Ascending aorta (tissue), 2 donors: ENCODE measurements at regions not wholly inside any gene's neighbourhood (a gene's known extent, or its start where the extent isn't known, plus 50 kb on each side); places are given as distances from the start of the nearest gene placed in this dataset.

Experiments
- DNase-seq, 2 donors: peaks; one replicate each; pipeline ENCODE4 v3.0.0-alpha.2; 2019; ENCODE audit warnings: low spot score in 2 of 2
- H3K27ac ChIP-seq, 2 donors: fragments of 200-600 bp; sonication (generic); one replicate each; pipeline ENCODE4 v1.5.1; 2016 to 2017; ENCODE audit warnings: mild to moderate bottlenecking in 1 of 2
- H3K27me3 ChIP-seq: fragments of 200-600 bp; sonication (generic); one replicate; pipeline ENCODE4 v1.5.1; 2017
- H3K36me3 ChIP-seq, 2 donors: fragments of 200-600 bp; sonication (generic); one replicate each; pipeline ENCODE4 v1.5.1; 2016
- H3K4me1 ChIP-seq, 2 donors: fragments of 200-600 bp; sonication (generic); one replicate each; pipeline ENCODE4 v1.5.1; 2016 to 2017; ENCODE audit warnings: mild to moderate bottlenecking in 1 of 2
- H3K4me3 ChIP-seq, 2 donors: fragments of 200-600 bp; sonication (generic); one replicate each; pipeline ENCODE4 v1.5.1; 2016 to 2017; ENCODE audit warnings: mild to moderate bottlenecking in 1 of 2
- H3K9me3 ChIP-seq, 2 donors: fragments of 200-600 bp; sonication (generic); one replicate each; pipeline ENCODE4 v1.5.1; 2016
- CTCF ChIP-seq, 3 experiments: fragments of 200-600 bp in 2 of 3; fragments of 450-650 bp in 1 of 3; sonication (generic) in 2 of 3; IDR thresholded peaks; one replicate each; pipeline ENCODE4 v1.5.1; 2016 to 2019; ENCODE audit warnings: antibody characterized with exemption in 3 of 3, mild to moderate bottlenecking in 1 of 3, moderate library complexity in 1 of 3
- intact Hi-C: fragments of 100-400 bp; cut with DNase I; formaldehyde crosslinking; loops from one replicate; pipeline ENCODE4 v1.15.1; 2023

GRCh38 chr3:5948084-5948483 lies 760.6 kb downstream of the EDEM1 start:
- Histone ChIP-seq H3K27me3 (no peaks in the 10 kb centered on the region), H3K36me3 (no peaks in the 10 kb centered on the region), H3K9me3 (no peaks in the 10 kb centered on the region), H3K4me1 (no peaks in the 10 kb centered on the region), H3K4me3 (no peak overlapping the region), H3K27ac (no peak overlapping the region)
- intact Hi-C loops, result no loop called here
- DNase-seq, result no peak
- no peak for TF ChIP-seq CTCF (IDR thresholded peaks at IDR 0.05)

GRCh38 chr3:5951026-5951425 lies 763.5 kb downstream of the EDEM1 start:
- no peak overlapping the region for H3K27ac ChIP-seq
- H3K4me3 ChIP-seq, result no peak overlapping the region
- intact Hi-C loops, result no loop called here
- H3K9me3 ChIP-seq, result no peaks in the 10 kb centered on the region
- no peaks in the 10 kb centered on the region for H3K4me1 ChIP-seq
- no peaks in the 10 kb centered on the region for H3K36me3 ChIP-seq
- no peak for TF ChIP-seq CTCF (IDR thresholded peaks at IDR 0.05)
- H3K27me3 ChIP-seq, result no peaks in the 10 kb centered on the region
- DNase-seq, result no peak

- TF ChIP-seq CTCF (IDR thresholded peaks at IDR 0.05), result no peak
- Histone ChIP-seq H3K27ac (no peak overlapping the region), H3K27me3 (no peaks in the 10 kb centered on the region), H3K4me3 (no peak overlapping the region), H3K4me1 (no peaks in the 10 kb centered on the region), H3K36me3 (no peaks in the 10 kb centered on the region), H3K9me3 (no peaks in the 10 kb centered on the region)
- intact Hi-C loops, result no loop called here
- no peak for DNase-seq
Measured at GRCh38 chr3:5972586-5972985, 785.1 kb downstream of the EDEM1 start.

- Histone ChIP-seq H3K27me3 (no peaks in the 10 kb centered on the region), H3K4me3 (no peak overlapping the region), H3K9me3 (no peaks in the 10 kb centered on the region), H3K4me1 (no peaks in the 10 kb centered on the region), H3K27ac (no peak overlapping the region), H3K36me3 (no peaks in the 10 kb centered on the region)
- TF ChIP-seq CTCF (IDR thresholded peaks at IDR 0.05), result no peak
- intact Hi-C loops, result no loop called here
- DNase-seq, result no peak
Measured at GRCh38 chr3:5974630-5975322, 787.3 kb downstream of the EDEM1 start.

GRCh38 chr3:5977331-5977730 lies 789.8 kb downstream of the EDEM1 start:
- H3K9me3 ChIP-seq, result no peaks in the 10 kb centered on the region
- no peak overlapping the region for H3K4me3 ChIP-seq
- no peak overlapping the region for H3K27ac ChIP-seq
- H3K4me1 ChIP-seq, result no peaks in the 10 kb centered on the region
- TF ChIP-seq CTCF (IDR thresholded peaks at IDR 0.05), result no peak
- no peaks in the 10 kb centered on the region for H3K27me3 ChIP-seq
- intact Hi-C loops, result no loop called here
- no peak for DNase-seq
- H3K36me3 ChIP-seq, result no peaks in the 10 kb centered on the region

GRCh38 chr3:5980475-5980874 lies 793.0 kb downstream of the EDEM1 start:
- TF ChIP-seq CTCF (IDR thresholded peaks at IDR 0.05), result no peak
- no peaks in the 10 kb centered on the region for H3K4me1 ChIP-seq

More at GRCh38 chr3:5980475-5980874, 793.0 kb downstream of the EDEM1 start:
- Histone ChIP-seq H3K27ac (no peak overlapping the region), H3K36me3 (no peaks in the 10 kb centered on the region), H3K27me3 (no peaks in the 10 kb centered on the region), H3K9me3 (no peaks in the 10 kb centered on the region), H3K4me3 (no peak overlapping the region)
- intact Hi-C loops, result no loop called here
- no peak for DNase-seq
